NCI-H2227 (cell line): ENCODE measurements at regions not wholly inside any gene's neighbourhood (a gene's known extent, or its start where the extent isn't known, plus 50 kb on each side); places are given as distances from the start of the nearest gene placed in this dataset.
"Not testable (repeated sequence)": the region's sequence is repeated elsewhere in the genome, so short reads cannot be mapped to it uniquely, and the experiment has no call there.

ENCODE experiments used
- DNase-seq: peaks from one replicate; lab custom pipeline; 2025; ENCODE audit not compliant: unreplicated experiment; lab: John Stamatoyannopoulos, UW

DNA sequence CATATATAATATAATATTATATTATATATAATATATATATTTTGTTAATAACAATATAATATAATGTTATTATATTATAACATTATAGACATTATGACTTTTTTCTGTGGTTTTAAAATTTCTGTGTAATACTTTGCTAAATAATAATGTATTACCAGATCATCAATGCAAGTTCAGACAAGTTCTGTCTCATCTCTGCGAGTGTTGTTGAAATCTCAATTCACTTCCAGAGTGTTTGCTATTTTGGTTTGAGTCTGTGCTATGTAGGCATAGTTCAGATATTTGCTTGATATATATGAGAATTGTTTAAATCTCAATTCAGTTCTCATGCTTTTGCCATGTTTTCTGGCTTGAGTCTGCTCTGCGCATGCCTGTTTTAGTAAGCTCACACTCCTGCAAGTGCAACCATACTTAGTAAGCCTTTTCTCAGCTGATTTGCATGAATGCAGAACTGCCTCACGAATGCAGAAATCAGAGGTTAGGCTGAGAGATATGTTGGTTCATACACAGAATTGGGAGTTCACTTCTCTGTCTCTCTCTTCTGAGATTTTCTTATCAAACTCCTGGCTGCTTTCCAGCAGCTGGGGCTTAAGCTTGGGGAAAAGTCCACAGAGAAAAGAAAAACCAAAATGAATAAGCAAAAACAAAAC lies 830.2 kb upstream of the SORCS1 start:
- no peak for DNase-seq

GRCh38 chr10:107986571-107986970 lies 822.1 kb upstream of the SORCS1 start:
- no peak for DNase-seq

- DNase-seq, result no peak
Observed at GRCh38 chr10:107984581-107984980, 820.1 kb upstream of the SORCS1 start.

- no peak for DNase-seq
Observed at GRCh38 chr10:107984149-107984548, 819.6 kb upstream of the SORCS1 start.

DNA sequence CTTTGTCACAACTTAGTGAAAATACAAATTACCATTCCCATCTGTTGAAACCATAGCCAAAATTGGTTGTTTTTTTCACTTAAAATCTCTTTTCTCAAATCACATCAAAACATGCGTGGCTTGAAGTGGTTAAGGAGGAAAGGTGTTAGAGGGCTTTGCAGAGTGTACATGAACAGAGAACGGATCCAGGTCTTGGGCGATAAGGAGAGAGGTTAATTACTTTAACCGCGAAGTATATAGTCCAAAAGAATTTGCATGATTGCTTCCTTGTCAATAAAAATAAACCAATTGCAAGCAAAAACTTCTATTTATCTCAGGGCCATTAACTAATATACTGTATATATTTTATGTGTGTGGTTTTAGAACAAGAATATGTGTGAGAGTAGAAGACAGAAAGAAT lies 813.9 kb upstream of the SORCS1 start:
- DNase-seq, result no peak

DNA sequence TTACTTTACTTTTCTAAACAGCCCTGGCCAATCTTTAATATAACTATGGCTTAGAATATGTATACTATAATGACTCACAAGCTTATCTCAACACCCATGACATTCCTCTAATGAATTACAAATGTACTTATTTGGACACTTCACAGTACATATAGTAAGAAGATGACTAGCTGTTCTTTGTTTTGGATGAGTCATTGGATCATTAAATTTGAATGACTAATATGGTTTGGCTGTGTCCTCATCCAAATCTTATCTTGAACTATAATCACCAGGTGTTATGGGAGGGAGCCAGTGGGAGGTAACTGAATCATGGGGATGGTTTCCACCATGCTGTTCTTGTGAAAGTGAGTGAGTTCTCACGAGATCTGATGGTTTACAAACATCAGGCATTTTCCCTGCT lies 807.5 kb upstream of the SORCS1 start:
- DNase-seq, result no peak

- no peak for DNase-seq
Observed at GRCh38 chr10:107971411-107971810, 806.9 kb upstream of the SORCS1 start.

DNA sequence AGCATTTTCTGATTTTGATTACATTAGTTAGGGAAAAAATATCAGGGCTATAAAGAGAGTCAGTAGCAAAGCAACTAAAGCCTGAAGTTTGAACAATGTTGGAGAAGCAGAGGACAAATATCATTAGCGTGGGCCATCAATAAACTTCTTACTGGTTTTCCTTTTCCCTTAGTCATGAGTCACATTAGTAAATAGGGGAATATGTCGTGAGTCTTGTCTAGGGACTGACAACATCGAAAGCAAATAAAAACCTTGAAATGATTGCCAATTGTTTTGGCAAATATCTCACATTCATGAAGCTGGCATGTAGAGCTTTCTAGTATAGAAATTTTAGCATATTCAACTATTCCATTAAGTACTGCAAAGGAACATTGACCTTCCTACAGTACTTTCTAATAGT lies 806.0 kb upstream of the SORCS1 start:
- DNase-seq, result no peak

GRCh38 chr10:107969936-107970335 lies 805.4 kb upstream of the SORCS1 start:
- no peak for DNase-seq

DNA sequence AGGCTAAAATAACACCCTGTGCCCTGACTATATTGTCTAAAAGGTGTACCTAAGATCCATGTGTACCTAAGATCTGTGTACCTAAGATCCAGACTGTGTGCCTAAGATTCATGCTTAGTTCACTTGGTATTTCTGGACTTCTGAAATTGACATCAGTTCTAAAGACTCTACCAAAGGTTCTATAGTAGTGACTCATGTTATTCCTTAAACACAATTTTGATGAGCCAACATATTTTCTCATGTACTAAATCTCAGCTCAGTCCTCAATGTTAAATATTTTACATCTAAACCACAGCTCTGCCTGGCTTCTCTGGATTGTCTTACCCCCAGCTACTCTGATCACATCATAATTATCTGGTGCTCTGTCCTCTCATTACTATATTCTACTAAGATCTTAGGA lies 802.3 kb upstream of the SORCS1 start:
- DNase-seq, result no peak

- no peak for DNase-seq
Observed at GRCh38 chr10:107952649-107953556, 788.4 kb upstream of the SORCS1 start.

GRCh38 chr10:107950411-107951062 lies 786.0 kb upstream of the SORCS1 start:
- DNase-seq, result not testable (repeated sequence)

GRCh38 chr10:107942826-107943225 lies 778.3 kb upstream of the SORCS1 start:
- no peak for DNase-seq

DNA sequence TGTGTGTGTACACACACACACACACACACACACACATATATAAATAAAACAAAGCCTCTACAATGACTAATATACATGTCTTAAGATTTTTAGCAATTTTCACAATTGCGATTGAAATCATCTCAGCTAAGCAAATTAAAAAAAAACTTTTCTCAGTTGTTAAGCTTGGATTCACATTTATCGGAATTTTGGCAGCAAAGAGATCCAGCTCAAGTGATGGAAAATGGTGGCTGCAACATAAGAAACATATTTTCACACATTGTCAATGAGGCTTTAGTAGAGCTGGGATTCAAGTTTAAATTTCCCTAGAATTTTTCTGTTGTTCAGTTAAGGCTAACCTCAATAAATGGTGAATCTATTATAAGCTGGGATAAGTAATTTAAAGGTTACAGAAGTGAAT lies 768.6 kb upstream of the SORCS1 start:
- DNase-seq, result no peak

DNA sequence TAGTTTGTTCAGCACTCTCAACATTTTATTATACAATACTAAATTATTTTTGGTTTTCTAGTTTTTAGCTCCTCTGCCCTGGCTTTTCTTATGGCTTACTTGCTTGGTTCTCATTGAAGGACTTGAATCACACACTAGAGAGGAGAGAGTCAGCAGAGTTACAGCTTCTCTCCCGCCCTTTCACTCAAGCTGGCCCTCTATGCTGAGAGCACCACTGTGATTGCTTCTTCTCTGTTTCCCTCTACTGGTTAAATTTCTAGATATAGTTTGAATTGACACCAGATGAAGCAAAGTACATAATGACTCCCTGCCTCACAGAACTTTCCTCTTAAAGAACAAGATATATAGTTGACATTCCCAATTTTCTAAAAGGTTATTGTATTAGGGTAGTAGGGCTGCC lies 767.3 kb upstream of the SORCS1 start:
- DNase-seq, result no peak

- no peak for DNase-seq
Observed at GRCh38 chr10:107930037-107930436, 765.5 kb upstream of the SORCS1 start.

- no peak for DNase-seq
Observed at GRCh38 chr10:107924458-107924857, 760.0 kb upstream of the SORCS1 start.

GRCh38 chr10:107919626-107920235 lies 755.2 kb upstream of the SORCS1 start:
- no peak for DNase-seq

DNA sequence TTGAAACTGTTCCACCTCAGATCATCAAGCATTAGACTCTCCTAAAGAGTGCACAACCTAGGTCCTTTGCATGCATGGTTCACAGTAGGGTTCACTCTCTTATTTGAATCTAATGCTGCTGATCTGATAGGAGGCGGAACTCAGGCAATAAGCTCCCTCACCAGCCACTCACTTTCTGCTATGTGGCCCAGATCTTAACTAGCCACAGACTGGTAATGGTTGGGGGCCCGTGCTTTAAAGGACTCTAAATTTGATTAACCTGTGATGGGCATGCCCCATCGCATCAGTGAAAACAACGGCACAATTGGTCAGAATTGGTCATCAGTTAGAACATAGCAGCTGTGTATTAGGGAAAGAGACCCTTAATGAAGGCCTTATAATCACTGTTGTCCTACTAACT lies 753.7 kb upstream of the SORCS1 start:
- no peak for DNase-seq

DNA sequence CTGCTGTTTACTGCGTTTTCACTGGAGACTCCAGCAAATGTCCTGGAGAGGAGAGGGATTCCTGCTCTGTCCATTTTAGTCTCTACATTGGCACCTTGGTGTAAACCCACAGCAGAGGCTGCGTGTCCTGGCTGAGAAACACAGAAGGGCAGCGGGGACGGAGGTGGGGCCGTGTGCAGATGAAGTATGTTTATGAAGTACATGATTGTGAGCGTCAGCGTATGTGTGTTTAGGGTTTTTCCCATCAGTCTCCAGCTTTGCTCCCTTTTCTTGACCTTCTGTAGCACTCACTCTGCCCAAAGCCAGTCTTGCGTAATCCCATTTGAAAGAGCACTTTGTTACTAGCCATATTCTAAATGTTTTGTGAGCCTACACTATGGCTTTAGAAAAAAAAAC lies 750.7 kb upstream of the SORCS1 start:
- DNase-seq, result no peak

GRCh38 chr10:107914450-107915214 lies 750.1 kb upstream of the SORCS1 start:
- no peak for DNase-seq
